Subcutaneous abdominal adipose tissue (tissue), 5 donors: ENCODE measurements at regions not wholly inside any gene's neighbourhood (a gene's known extent, or its start where the extent isn't known, plus 50 kb on each side); places are given as distances from the start of the nearest gene placed in this dataset.

Experiments
- H3K27ac ChIP-seq: one replicate; pipeline ENCODE4 v1.7.0; 2013; ENCODE audit warnings: low read depth, mild to moderate bottlenecking, inconsistent platforms, low read length, moderate library complexity
- H3K27me3 ChIP-seq, 5 donors: one replicate each; pipeline ENCODE4 v1.7.0; 2013; ENCODE audit warnings: low read length in 5 of 5, inconsistent platforms in 1 of 5; ENCODE audit not compliant: control insufficient read depth in 5 of 5, insufficient read depth in 4 of 5
- H3K36me3 ChIP-seq, 5 donors: one replicate each; pipeline ENCODE4 v1.7.0; 2013; ENCODE audit warnings: low read length in 5 of 5; ENCODE audit not compliant: control insufficient read depth in 5 of 5, insufficient read depth in 5 of 5
- H3K4me1 ChIP-seq, 5 donors: one replicate each; pipeline ENCODE4 v1.7.0; 2013; ENCODE audit warnings: low read length in 5 of 5, mild to moderate bottlenecking in 3 of 5, moderate library complexity in 1 of 5; ENCODE audit not compliant: control insufficient read depth in 5 of 5, insufficient read depth in 5 of 5
- H3K4me3 ChIP-seq, 5 donors: one replicate each; pipeline ENCODE4 v1.7.0; 2013; ENCODE audit warnings: low read length in 5 of 5, low read depth in 1 of 5
- H3K9ac ChIP-seq, 5 donors: one replicate each; pipeline ENCODE4 v1.7.0; 2013; ENCODE audit warnings: low read length in 5 of 5, mild to moderate bottlenecking in 4 of 5, moderate library complexity in 3 of 5
- H3K9me3 ChIP-seq, 5 donors: one replicate each; pipeline ENCODE4 v1.7.0; 2013; ENCODE audit warnings: low read length in 5 of 5; ENCODE audit not compliant: control insufficient read depth in 5 of 5
- donor health status: healthy.
- donor health status: healthy.
- donor health status: healthy.
- donor health status: healthy.
- donor health status: healthy.

DNA sequence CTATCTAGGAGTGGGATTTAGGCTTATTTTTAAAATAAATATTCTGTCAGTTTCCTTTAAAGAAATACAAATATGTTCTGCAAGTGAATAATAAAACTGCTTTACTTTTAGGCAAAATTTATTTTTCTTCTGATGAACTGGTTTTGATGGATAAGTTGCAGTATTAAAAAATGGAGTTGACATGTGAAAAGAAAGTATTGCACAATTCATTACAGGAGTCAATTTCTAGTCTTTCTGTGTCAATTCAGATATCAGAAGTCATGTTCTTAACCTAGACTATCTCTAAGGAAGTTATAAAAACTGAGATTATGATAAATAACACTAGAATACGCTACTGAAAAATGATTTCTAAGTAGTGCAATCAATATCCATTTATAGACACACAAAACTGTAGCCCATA lies 270.2 kb upstream of the TMPRSS15 start:
- Histone ChIP-seq H3K36me3 (no peaks in the 10 kb centered on the region), H3K27me3 (no peaks in the 10 kb centered on the region), H3K4me3 (no peak overlapping the region), H3K9me3 (peaks cover 0 to 2% (median 0%) of the 10 kb centered on the region in 5 donors), H3K4me1 (no peaks in the 10 kb centered on the region), H3K9ac (no peak overlapping the region), H3K27ac (no peak overlapping the region)

DNA sequence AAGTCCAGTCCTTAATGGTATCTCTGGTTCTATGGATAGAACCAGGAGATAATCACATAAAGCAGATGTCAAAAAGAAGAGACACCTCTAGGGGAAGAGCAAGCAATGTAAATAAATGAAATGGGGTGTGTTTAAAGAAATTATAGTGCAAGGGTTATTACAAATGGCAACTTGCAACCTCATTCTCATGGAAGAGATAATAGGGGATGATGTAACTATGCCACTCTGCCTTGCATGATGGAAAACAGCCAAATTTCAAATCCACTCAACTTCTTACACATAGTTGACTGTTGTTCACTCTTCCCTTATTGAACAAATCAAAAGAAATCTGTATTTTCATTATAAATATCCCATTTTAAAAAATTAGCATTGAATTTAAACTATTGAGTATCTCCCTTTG lies 274.0 kb upstream of the TMPRSS15 start:
- H3K27ac ChIP-seq, result no peak overlapping the region
- H3K9ac ChIP-seq, result no peak overlapping the region
- no peaks in the 10 kb centered on the region for H3K4me1 ChIP-seq
- H3K27me3 ChIP-seq, result no peaks in the 10 kb centered on the region
- H3K36me3 ChIP-seq, result no peaks in the 10 kb centered on the region
- no peak overlapping the region for H3K4me3 ChIP-seq
- no peaks in the 10 kb centered on the region for H3K9me3 ChIP-seq

DNA sequence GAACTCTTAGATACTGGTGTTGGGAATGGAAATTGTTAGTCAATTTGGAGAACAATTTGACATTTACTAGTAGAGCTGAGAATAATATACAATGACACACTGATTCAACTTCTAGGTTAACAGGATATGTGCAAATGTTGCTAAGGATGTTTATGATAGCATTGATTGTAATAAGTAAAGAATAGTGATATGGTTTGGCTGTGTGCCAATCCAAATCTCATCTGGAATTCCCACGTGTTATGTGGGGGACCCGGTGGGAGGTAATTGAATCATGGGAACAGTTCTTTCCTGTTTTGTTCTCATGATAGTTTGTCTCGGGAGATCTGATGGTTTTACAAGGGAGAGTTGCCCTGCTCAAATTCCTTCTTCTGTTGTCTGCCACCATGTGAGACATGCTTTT lies 302.4 kb upstream of the TMPRSS15 start:
- H3K36me3 ChIP-seq, result no peaks in the 10 kb centered on the region
- H3K4me3 ChIP-seq, result no peak overlapping the region
- H3K9ac ChIP-seq, result no peak overlapping the region
- no peaks in the 10 kb centered on the region for H3K27me3 ChIP-seq
- H3K27ac ChIP-seq, result no peak overlapping the region
- H3K9me3 ChIP-seq, result no peaks in the 10 kb centered on the region
- no peaks in the 10 kb centered on the region for H3K4me1 ChIP-seq

DNA sequence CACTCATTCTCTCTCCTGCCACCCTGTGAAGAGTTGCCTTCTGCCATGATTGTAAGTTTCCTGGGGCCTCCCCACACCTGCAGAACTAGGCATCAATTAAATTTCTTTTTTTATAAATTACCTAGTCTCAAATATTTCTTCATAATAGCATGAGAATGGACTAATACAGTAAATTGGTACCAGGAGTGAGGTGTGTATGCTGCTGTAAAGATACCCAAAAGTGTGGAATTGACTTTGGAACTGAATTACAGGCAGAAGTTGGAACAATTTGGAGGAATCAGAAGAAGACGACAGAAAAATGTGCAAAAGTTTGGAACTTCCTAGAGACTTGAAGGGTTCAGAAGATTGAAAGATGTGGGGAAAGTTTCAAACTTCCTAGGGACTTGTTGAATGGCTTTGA lies 308.1 kb upstream of the TMPRSS15 start:
- Histone ChIP-seq H3K27ac (no peak overlapping the region), H3K9ac (no peak overlapping the region), H3K36me3 (no peaks in the 10 kb centered on the region), H3K27me3 (no peaks in the 10 kb centered on the region), H3K4me1 (no peaks in the 10 kb centered on the region), H3K9me3 (peaks cover 0 to 5% (median 0%) of the 10 kb centered on the region in 5 donors), H3K4me3 (no peak overlapping the region)

DNA sequence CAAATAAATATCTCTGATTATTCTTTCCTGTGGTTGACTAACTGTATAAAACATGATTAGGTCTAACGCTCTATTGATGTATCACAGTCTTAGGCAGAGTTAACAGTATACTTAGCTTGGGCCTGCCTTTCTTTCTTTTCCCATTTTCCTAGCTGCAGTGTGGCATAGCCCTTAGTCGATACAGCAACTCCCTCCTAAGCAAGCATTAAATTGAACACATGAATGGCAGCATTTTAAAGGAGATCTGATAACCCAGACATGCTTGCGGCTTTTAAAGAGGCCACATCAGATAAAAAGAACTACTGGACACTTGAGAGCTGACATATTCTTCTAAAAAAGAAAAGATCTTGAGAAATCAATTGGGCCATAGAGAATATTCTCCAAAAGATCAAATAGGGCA lies 312.0 kb upstream of the TMPRSS15 start:
- H3K4me1 ChIP-seq, result no peaks in the 10 kb centered on the region
- H3K27ac ChIP-seq, result no peak overlapping the region
- H3K9me3 ChIP-seq, result peaks cover 0 to 5% (median 0%) of the 10 kb centered on the region in 5 donors
- no peaks in the 10 kb centered on the region for H3K27me3 ChIP-seq
- no peak overlapping the region for H3K9ac ChIP-seq
- H3K36me3 ChIP-seq, result no peaks in the 10 kb centered on the region
- H3K4me3 ChIP-seq, result no peak overlapping the region

DNA sequence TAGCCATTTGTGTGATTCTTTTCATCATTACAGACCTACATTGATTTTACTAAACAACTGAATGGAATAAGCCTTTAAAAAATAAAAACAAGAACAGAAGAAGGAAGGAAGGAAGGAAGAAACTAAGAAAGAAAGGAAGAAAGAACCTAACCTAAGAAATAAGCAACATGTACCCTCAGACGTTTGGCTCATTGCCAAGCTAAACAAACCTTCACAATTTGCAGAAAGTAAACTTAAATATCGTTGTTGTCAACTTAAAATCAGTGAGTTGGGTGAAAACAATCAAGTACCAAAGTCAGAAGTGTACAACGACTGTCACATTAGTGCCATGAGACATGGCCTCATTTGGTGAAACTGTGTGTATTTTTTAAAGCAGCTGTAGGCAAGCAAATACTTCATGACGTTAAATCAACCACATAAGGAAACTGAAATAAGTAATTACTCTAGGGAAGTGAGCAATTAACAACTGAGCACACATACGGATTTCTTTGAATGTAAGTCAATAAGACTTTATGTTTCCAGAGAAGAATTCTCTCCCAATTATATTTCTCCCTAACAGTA lies 313.1 kb upstream of the TMPRSS15 start:
- Histone ChIP-seq H3K36me3 (no peaks in the 10 kb centered on the region), H3K4me3 (no peak overlapping the region), H3K4me1 (no peaks in the 10 kb centered on the region), H3K9ac (no peak overlapping the region), H3K9me3 (peaks cover 0 to 3% (median 0%) of the 10 kb centered on the region in 5 donors), H3K27ac (no peak overlapping the region), H3K27me3 (no peaks in the 10 kb centered on the region)

DNA sequence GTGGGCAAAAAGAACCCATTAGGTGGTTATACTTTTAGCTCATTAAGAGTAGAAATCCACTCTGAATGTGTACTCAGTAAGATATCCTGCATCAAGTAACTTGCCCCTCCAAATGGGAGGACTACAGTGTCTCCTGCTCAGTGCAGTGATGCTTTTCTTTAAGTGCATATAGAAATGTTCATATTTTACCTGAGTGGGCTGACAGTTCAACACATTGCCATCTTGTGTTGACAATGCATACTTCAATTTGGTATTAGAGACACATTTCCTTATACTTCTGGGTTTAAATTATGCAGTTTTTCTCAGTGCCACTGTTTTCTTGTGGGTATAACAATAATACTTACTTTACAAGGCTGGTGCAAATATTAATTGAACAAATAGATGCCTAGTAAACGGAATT lies 318.6 kb upstream of the TMPRSS15 start:
- H3K4me1 ChIP-seq, result no peaks in the 10 kb centered on the region
- H3K36me3 ChIP-seq, result no peaks in the 10 kb centered on the region
- no peak overlapping the region for H3K27ac ChIP-seq
- H3K9me3 ChIP-seq, result no peaks in the 10 kb centered on the region
- no peak overlapping the region for H3K9ac ChIP-seq
- no peaks in the 10 kb centered on the region for H3K27me3 ChIP-seq
- H3K4me3 ChIP-seq, result no peak overlapping the region

DNA sequence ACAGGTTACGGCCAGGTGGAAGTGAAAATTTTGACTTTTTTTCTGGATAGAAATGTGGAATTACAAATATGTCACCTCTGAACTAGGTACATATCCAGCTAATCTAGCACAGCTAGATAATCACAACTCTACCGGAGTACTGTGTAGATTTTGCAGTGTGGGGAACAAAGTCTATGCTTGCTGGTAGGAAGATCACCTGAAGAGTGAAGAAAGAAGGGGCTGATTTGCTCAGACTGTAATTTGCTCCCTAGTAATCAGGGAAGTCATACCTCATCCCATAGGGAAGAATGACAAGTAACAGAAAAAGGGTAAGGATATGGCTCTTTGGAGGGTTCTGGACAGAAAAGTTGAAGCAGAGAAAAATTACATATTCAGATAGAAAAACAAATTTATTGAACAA lies 319.6 kb upstream of the TMPRSS15 start:
- H3K4me3 ChIP-seq, result no peak overlapping the region
- no peak overlapping the region for H3K9ac ChIP-seq
- H3K27me3 ChIP-seq, result no peaks in the 10 kb centered on the region
- no peaks in the 10 kb centered on the region for H3K4me1 ChIP-seq
- no peak overlapping the region for H3K27ac ChIP-seq
- no peaks in the 10 kb centered on the region for H3K9me3 ChIP-seq
- H3K36me3 ChIP-seq, result no peaks in the 10 kb centered on the region

DNA sequence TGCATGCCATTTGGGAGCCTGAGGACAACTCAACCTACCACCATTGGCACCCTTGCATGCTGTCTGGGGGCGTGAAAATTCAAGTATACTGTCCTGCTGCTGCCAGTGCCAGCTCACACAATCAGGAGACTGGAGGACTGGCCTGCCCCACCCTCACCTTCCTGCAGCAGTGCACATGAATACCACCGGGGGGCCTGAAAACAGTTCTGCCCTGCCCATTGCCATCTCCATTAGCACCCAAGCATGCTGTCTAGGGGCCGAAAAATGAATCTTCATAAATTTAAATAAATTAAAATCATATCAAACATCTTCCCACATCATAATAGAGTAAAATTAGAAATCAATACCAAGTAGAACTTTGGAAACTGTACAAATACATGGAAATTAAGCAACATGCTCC lies 322.1 kb upstream of the TMPRSS15 start:
- H3K9me3 ChIP-seq, result no peaks in the 10 kb centered on the region
- H3K27me3 ChIP-seq, result no peaks in the 10 kb centered on the region
- no peak overlapping the region for H3K9ac ChIP-seq
- H3K4me1 ChIP-seq, result no peaks in the 10 kb centered on the region
- H3K27ac ChIP-seq, result no peak overlapping the region
- no peak overlapping the region for H3K4me3 ChIP-seq
- no peaks in the 10 kb centered on the region for H3K36me3 ChIP-seq

DNA sequence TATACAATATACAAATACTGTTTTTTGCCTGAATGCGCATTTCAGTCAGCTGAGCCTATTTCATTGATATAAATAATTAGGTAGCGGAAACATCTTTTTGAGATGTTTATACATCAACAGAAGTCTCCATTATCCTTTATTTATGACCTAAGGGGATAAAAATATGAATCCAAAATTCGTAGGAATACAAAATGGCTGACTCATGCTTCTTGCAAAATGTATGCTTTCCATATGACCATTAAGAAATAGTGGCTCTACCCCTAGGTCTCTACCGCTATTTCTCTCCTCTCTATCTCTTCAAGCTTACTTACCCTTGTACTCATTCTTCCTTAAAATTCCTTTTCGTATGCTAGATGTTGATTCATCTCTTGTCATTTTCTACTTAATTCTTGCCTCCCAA lies 338.4 kb upstream of the TMPRSS15 start:
- no peak overlapping the region for H3K27ac ChIP-seq
- H3K27me3 ChIP-seq, result no peaks in the 10 kb centered on the region
- H3K4me1 ChIP-seq, result no peaks in the 10 kb centered on the region

DNA sequence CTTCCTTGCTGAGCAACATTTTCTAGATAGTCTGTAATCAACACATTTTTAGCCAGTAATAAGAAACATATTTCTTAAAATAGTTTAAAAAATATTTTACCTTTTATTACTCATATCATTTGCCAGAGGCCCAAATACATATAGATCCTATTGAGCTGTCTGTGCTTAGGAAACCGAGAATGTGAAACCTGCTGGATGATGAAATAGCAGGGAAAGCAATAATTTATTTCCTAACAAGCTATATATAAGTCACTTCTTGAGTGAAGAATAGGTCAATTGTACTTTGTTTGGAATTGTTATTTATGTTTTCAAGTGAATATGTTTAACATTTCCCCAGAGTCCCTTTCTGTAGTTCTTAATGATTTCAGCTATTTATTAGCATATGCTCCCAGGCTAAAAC lies 339.9 kb upstream of the TMPRSS15 start:
- Histone ChIP-seq H3K9me3 (no peaks in the 10 kb centered on the region), H3K9ac (no peak overlapping the region), H3K36me3 (no peaks in the 10 kb centered on the region), H3K27me3 (peaks cover 0 to 2% (median 0%) of the 10 kb centered on the region in 5 donors), H3K4me1 (no peaks in the 10 kb centered on the region), H3K4me3 (no peak overlapping the region), H3K27ac (no peak overlapping the region)

More for the DNA sequence above, 338.4 kb upstream of the TMPRSS15 start:
- Histone ChIP-seq H3K36me3 (no peaks in the 10 kb centered on the region), H3K9me3 (no peaks in the 10 kb centered on the region), H3K4me3 (no peak overlapping the region), H3K9ac (no peak overlapping the region)
